Stomach smooth muscle (tissue), 2 donors: ENCODE measurements at regions not wholly inside any gene's neighbourhood (a gene's known extent, or its start where the extent isn't known, plus 50 kb on each side); places are given as distances from the start of the nearest gene placed in this dataset.

Source experiments
- H3K27ac ChIP-seq: one replicate; pipeline ENCODE4 v1.7.0; 2013; ENCODE audit warnings: mild to moderate bottlenecking, low read length, inconsistent platforms
- H3K27me3 ChIP-seq, 2 donors: one replicate each; pipeline ENCODE4 v1.7.0; 2013; ENCODE audit warnings: low read length in 2 of 2; ENCODE audit not compliant: insufficient read depth in 2 of 2, control insufficient read depth in 1 of 2
- H3K36me3 ChIP-seq, 2 donors: one replicate each; pipeline ENCODE4 v1.7.0; 2013; ENCODE audit warnings: low read length in 2 of 2; ENCODE audit not compliant: control insufficient read depth in 2 of 2, insufficient read depth in 2 of 2
- H3K4me1 ChIP-seq: one replicate; pipeline ENCODE4 v1.7.0; 2013; ENCODE audit warnings: low read length; ENCODE audit not compliant: control insufficient read depth, insufficient read depth
- H3K4me3 ChIP-seq, 2 donors: one replicate each; pipeline ENCODE4 v1.7.0; 2013; ENCODE audit warnings: low read length in 2 of 2
- H3K9ac ChIP-seq, 2 donors: one replicate each; pipeline ENCODE4 v1.7.0; 2013; ENCODE audit warnings: low read length in 2 of 2, mild to moderate bottlenecking in 1 of 2
- H3K9me3 ChIP-seq, 2 donors: one replicate each; pipeline ENCODE4 v1.7.0; 2013; ENCODE audit warnings: low read length in 2 of 2; ENCODE audit not compliant: control insufficient read depth in 2 of 2
- donor health status: healthy.
- donor health status: Pancreatic carcinoma.

GRCh38 chr21:28224191-28224726 lies 768.4 kb downstream of the LTN1 start:
- Histone ChIP-seq H3K36me3 (no peaks in the 10 kb centered on the region), H3K27me3 (no peaks in the 10 kb centered on the region), H3K4me1 (peaks cover 3% of the 10 kb centered on the region), H3K4me3 (no peak overlapping the region), H3K9me3 (no peaks in the 10 kb centered on the region), H3K27ac (no peak overlapping the region), H3K9ac (no peak overlapping the region)

GRCh38 chr21:28221984-28222383 lies 770.7 kb downstream of the LTN1 start:
- no peak overlapping the region for H3K4me3 ChIP-seq
- no peak overlapping the region for H3K27ac ChIP-seq
- no peaks in the 10 kb centered on the region for H3K9me3 ChIP-seq
- H3K9ac ChIP-seq, result no peak overlapping the region
- no peaks in the 10 kb centered on the region for H3K27me3 ChIP-seq
- H3K36me3 ChIP-seq, result no peaks in the 10 kb centered on the region
- peaks cover 3% of the 10 kb centered on the region for H3K4me1 ChIP-seq

GRCh38 chr21:28220680-28221079 lies 772.0 kb downstream of the LTN1 start:
- H3K36me3 ChIP-seq, result no peaks in the 10 kb centered on the region

GRCh38 chr21:28216976-28217523 lies 775.6 kb downstream of the LTN1 start:
- Histone ChIP-seq H3K4me3 (no peak overlapping the region), H3K27me3 (no peaks in the 10 kb centered on the region), H3K9me3 (no peaks in the 10 kb centered on the region), H3K36me3 (no peaks in the 10 kb centered on the region), H3K27ac (no peak overlapping the region), H3K4me1 (peaks cover 7% of the 10 kb centered on the region), H3K9ac (no peak overlapping the region)

More at GRCh38 chr21:28220680-28221079, 772.0 kb downstream of the LTN1 start:
- Histone ChIP-seq H3K9me3 (no peaks in the 10 kb centered on the region), H3K27me3 (no peaks in the 10 kb centered on the region), H3K4me1 (peaks cover 3% of the 10 kb centered on the region), H3K27ac (no peak overlapping the region), H3K9ac (no peak overlapping the region), H3K4me3 (no peak overlapping the region)

- Histone ChIP-seq H3K4me1 (peaks cover 5% of the 10 kb centered on the region), H3K27ac (no peak overlapping the region), H3K9ac (no peak overlapping the region), H3K36me3 (no peaks in the 10 kb centered on the region), H3K4me3 (no peak overlapping the region), H3K9me3 (no peaks in the 10 kb centered on the region), H3K27me3 (no peaks in the 10 kb centered on the region)
These were observed 777.3 kb downstream of the LTN1 start for GRCh38 chr21:28215214-28215954.

- peaks cover 3% of the 10 kb centered on the region for H3K4me1 ChIP-seq
- H3K4me3 ChIP-seq, result no peak overlapping the region
- H3K9ac ChIP-seq, result no peak overlapping the region
- no peaks in the 10 kb centered on the region for H3K27me3 ChIP-seq
- H3K9me3 ChIP-seq, result no peaks in the 10 kb centered on the region
- H3K27ac ChIP-seq, result no peak overlapping the region
- H3K36me3 ChIP-seq, result no peaks in the 10 kb centered on the region
These were observed 777.9 kb downstream of the LTN1 start for GRCh38 chr21:28214786-28215185.

- no peak overlapping the region for H3K4me3 ChIP-seq
- no peak overlapping the region for H3K9ac ChIP-seq
- H3K27ac ChIP-seq, result no peak overlapping the region
- peaks cover 3% of the 10 kb centered on the region for H3K4me1 ChIP-seq
- H3K36me3 ChIP-seq, result no peaks in the 10 kb centered on the region
- H3K9me3 ChIP-seq, result no peaks in the 10 kb centered on the region
- H3K27me3 ChIP-seq, result no peaks in the 10 kb centered on the region
These were observed 779.4 kb downstream of the LTN1 start for GRCh38 chr21:28213261-28213660.

GRCh38 chr21:28212061-28212460 lies 780.6 kb downstream of the LTN1 start:
- no peaks in the 10 kb centered on the region for H3K9me3 ChIP-seq
- H3K4me1 ChIP-seq, result peaks cover 3% of the 10 kb centered on the region
- no peaks in the 10 kb centered on the region for H3K36me3 ChIP-seq
- no peak overlapping the region for H3K27ac ChIP-seq
- H3K27me3 ChIP-seq, result no peaks in the 10 kb centered on the region
- H3K9ac ChIP-seq, result no peak overlapping the region
- H3K4me3 ChIP-seq, result no peak overlapping the region

- Histone ChIP-seq H3K36me3 (no peaks in the 10 kb centered on the region), H3K9ac (no peak overlapping the region), H3K27ac (no peak overlapping the region), H3K9me3 (no peaks in the 10 kb centered on the region), H3K4me1 (no peaks in the 10 kb centered on the region), H3K27me3 (no peaks in the 10 kb centered on the region), H3K4me3 (no peak overlapping the region)
These were observed 785.1 kb downstream of the LTN1 start for GRCh38 chr21:28207436-28208173.

- Histone ChIP-seq H3K27me3 (no peaks in the 10 kb centered on the region), H3K4me1 (no peaks in the 10 kb centered on the region), H3K9ac (no peak overlapping the region), H3K4me3 (no peak overlapping the region), H3K27ac (no peak overlapping the region), H3K36me3 (no peaks in the 10 kb centered on the region), H3K9me3 (no peaks in the 10 kb centered on the region)
These were observed 792.0 kb downstream of the LTN1 start for GRCh38 chr21:28200726-28201125.
